Fibroblast of lung (primary cell): ENCODE measurements at regions not wholly inside any gene's neighbourhood (a gene's known extent, or its start where the extent isn't known, plus 50 kb on each side); places are given as distances from the start of the nearest gene placed in this dataset.

Experiments used
- DNase-seq, 2 donors: peaks; one replicate each; pipeline versions ENCODE4 v3.0.0 to v3.0.0-alpha.2; 2010; ENCODE audit warnings: low read depth in 2 of 2
- H2AFZ ChIP-seq: 2 replicates; pipeline ENCODE4 v1.5.1; 2012; ENCODE audit warnings: low read length, control low read depth, inconsistent platforms
- H3K27ac ChIP-seq: 2 replicates; pipeline ENCODE4 v1.5.1; 2011; ENCODE audit warnings: low read length, control low read depth; ENCODE audit not compliant: insufficient read depth
- H3K27me3 ChIP-seq: 2 replicates; pipeline ENCODE4 v1.5.1; 2011; ENCODE audit warnings: mild to moderate bottlenecking, low read length; ENCODE audit not compliant: control insufficient read depth, insufficient read depth
- H3K36me3 ChIP-seq: 2 replicates; pipeline ENCODE4 v1.5.1; 2011; ENCODE audit warnings: low read length; ENCODE audit not compliant: control insufficient read depth, insufficient read depth
- H3K4me1 ChIP-seq: 2 replicates; pipeline ENCODE4 v1.5.1; 2011; ENCODE audit warnings: low read length; ENCODE audit not compliant: control insufficient read depth, insufficient read depth; ENCODE audit errors: extremely low read depth
- H3K4me2 ChIP-seq: 2 replicates; pipeline ENCODE4 v1.5.1; 2011; ENCODE audit warnings: low read length, control low read depth; ENCODE audit not compliant: insufficient read depth; ENCODE audit errors: extremely low read depth
- H3K4me3 ChIP-seq, 4 experiments: fragments of 200-600 bp in 1 of 4; sonication (generic) in 1 of 4; replicated peaks in 1 of 4; 2 replicates each; pipeline ENCODE4 v1.5.1; 2011 to 2016; ENCODE audit warnings: low read length in 4 of 4, low read depth in 3 of 4, mild to moderate bottlenecking in 3 of 4, control low read depth in 2 of 4, inconsistent platforms in 1 of 4, mixed read lengths in 1 of 4; ENCODE audit not compliant: insufficient read depth in 1 of 4; ENCODE audit errors: control extremely low read depth in 1 of 4
- H3K79me2 ChIP-seq: 2 replicates; pipeline ENCODE4 v1.5.1; 2012; ENCODE audit warnings: mild to moderate bottlenecking, low read length, inconsistent platforms; ENCODE audit not compliant: control insufficient read depth, insufficient read depth
- H3K9ac ChIP-seq: 2 replicates; pipeline ENCODE4 v1.5.1; 2011; ENCODE audit warnings: mild to moderate bottlenecking, low read length, control low read depth; ENCODE audit not compliant: insufficient read depth
- H3K9me3 ChIP-seq: 2 replicates; pipeline ENCODE4 v1.5.1; 2012; ENCODE audit warnings: low read depth, low read length; ENCODE audit not compliant: control insufficient read depth, insufficient read depth
- H4K20me1 ChIP-seq: 2 replicates; pipeline ENCODE4 v1.5.1; 2011; ENCODE audit warnings: low read length; ENCODE audit not compliant: control insufficient read depth, insufficient read depth; ENCODE audit errors: extremely low read depth
- CTCF ChIP-seq, 2 donors: IDR thresholded peaks in 1 of 2; conservative IDR thresholded peaks in 1 of 2; 1 replicate in 1 of 2; 2 replicates in 1 of 2; pipeline ENCODE4 v1.5.1; 2011 to 2012; ENCODE audit warnings: low read length in 2 of 2, control low read depth in 1 of 2, inconsistent platforms in 1 of 2, low read depth in 1 of 2, mild to moderate bottlenecking in 1 of 2
- EZH2 ChIP-seq: IDR thresholded peaks from 2 replicates; pipeline ENCODE4 v1.5.1; 2012; ENCODE audit warnings: low read length, control low read depth, mild to moderate bottlenecking; ENCODE audit errors: missing control alignments

- Histone ChIP-seq H4K20me1 (no peaks in the 10 kb centered on the region), H3K9ac (no peak overlapping the region), H2AFZ (no peak overlapping the region), H3K36me3 (no peaks in the 10 kb centered on the region), H3K4me3 (no peak overlapping the region), H3K4me2 (no peak overlapping the region), H3K79me2 (no peaks in the 10 kb centered on the region), H3K9me3 (no peaks in the 10 kb centered on the region), H3K4me1 (no peaks in the 10 kb centered on the region), H3K27ac (no peak overlapping the region), H3K27me3 (no peaks in the 10 kb centered on the region)
- DNase-seq, result no peak
- TF ChIP-seq EZH2 (no peak), CTCF (conservative IDR thresholded peaks at IDR 0.05 in 1 of 2, IDR thresholded peaks at IDR 0.05 in 1 of 2; ENCODE audit: low read depth in 1 of 2, low read length in 2 of 2) (no peak)
Measured at GRCh38 chr3:5343459-5343858, 156.0 kb downstream of the EDEM1 start.

GRCh38 chr3:5344707-5345106 lies 157.2 kb downstream of the EDEM1 start:
- no peak for DNase-seq
- Histone ChIP-seq H3K4me1 (no peaks in the 10 kb centered on the region), H3K27me3 (no peaks in the 10 kb centered on the region), H3K36me3 (no peaks in the 10 kb centered on the region), H3K9ac (no peak overlapping the region), H3K27ac (no peak overlapping the region), H3K9me3 (no peaks in the 10 kb centered on the region), H3K79me2 (no peaks in the 10 kb centered on the region), H3K4me2 (no peak overlapping the region), H2AFZ (no peak overlapping the region), H3K4me3 (no peak overlapping the region), H4K20me1 (no peaks in the 10 kb centered on the region)
- no peak for TF ChIP-seq CTCF (conservative IDR thresholded peaks at IDR 0.05 in 1 of 2, IDR thresholded peaks at IDR 0.05 in 1 of 2; ENCODE audit: low read depth in 1 of 2, low read length in 2 of 2)

- H3K79me2 ChIP-seq, result no peaks in the 10 kb centered on the region
- no peak overlapping the region for H3K27ac ChIP-seq
- no peak for DNase-seq
- H2AFZ ChIP-seq, result no peak overlapping the region
- H3K4me2 ChIP-seq, result no peak overlapping the region
- no peak overlapping the region for H3K4me3 ChIP-seq
- no peaks in the 10 kb centered on the region for H4K20me1 ChIP-seq
- no peak overlapping the region for H3K9ac ChIP-seq
- H3K4me1 ChIP-seq, result no peaks in the 10 kb centered on the region
- no peaks in the 10 kb centered on the region for H3K27me3 ChIP-seq
- TF ChIP-seq EZH2 (no peak), CTCF (conservative IDR thresholded peaks at IDR 0.05 in 1 of 2, IDR thresholded peaks at IDR 0.05 in 1 of 2; ENCODE audit: low read depth in 1 of 2, low read length in 2 of 2) (no peak)
- no peaks in the 10 kb centered on the region for H3K36me3 ChIP-seq
- H3K9me3 ChIP-seq, result no peaks in the 10 kb centered on the region
Measured at GRCh38 chr3:5347486-5347885, 160.0 kb downstream of the EDEM1 start.
